GM23338 (cell line): ENCODE measurements at regions not wholly inside any gene's neighbourhood (a gene's known extent, or its start where the extent isn't known, plus 50 kb on each side); places are given as distances from the start of the nearest gene placed in this dataset.

Experiments
- ATAC-seq: fragments of 200-7000 bp; cut with Tn5 transposase; 3 replicates; pipeline ENCODE4 v1.9.1; 2020
- DNase-seq: peaks from one replicate; pipeline ENCODE4 v3.0.0-alpha.2; 2015; ENCODE audit warnings: low spot score
- H2AFZ ChIP-seq: fragments of 200-600 bp; sonication (generic); 2 replicates; pipeline ENCODE4 v1.8.0; 2016; ENCODE audit warnings: antibody characterized with exemption, mild to moderate bottlenecking, moderate library complexity
- H3F3A ChIP-seq: fragments of 200-600 bp; sonication (generic); replicated peaks from 2 replicates; pipeline ENCODE4 v1.8.0; 2017; ENCODE audit warnings: antibody characterized with exemption, mixed run types, low read depth
- H3K27ac ChIP-seq: fragments of 200-600 bp; sonication (generic); 2 replicates; pipeline ENCODE4 v1.6.1; 2016; ENCODE audit warnings: low read depth
- H3K27me3 ChIP-seq: fragments of 200-600 bp; sonication (generic); 2 replicates; pipeline ENCODE4 v1.8.0; 2016; ENCODE audit warnings: mild to moderate bottlenecking, mixed run types, moderate library complexity; ENCODE audit not compliant: insufficient read depth
- H3K36me3 ChIP-seq: fragments of 200-600 bp; sonication (generic); 2 replicates; pipeline ENCODE4 v1.8.0; 2016; ENCODE audit warnings: mild to moderate bottlenecking; ENCODE audit not compliant: insufficient read depth
- H3K4me1 ChIP-seq: fragments of 200-600 bp; sonication (generic); 2 replicates; pipeline ENCODE4 v1.8.0; 2016; ENCODE audit warnings: mild to moderate bottlenecking, moderate library complexity; ENCODE audit not compliant: insufficient read depth
- H3K4me2 ChIP-seq: fragments of 200-600 bp; sonication (generic); 2 replicates; pipeline ENCODE4 v1.7.1; 2017; ENCODE audit warnings: mixed run types
- H3K4me3 ChIP-seq: fragments of 200-600 bp; sonication (generic); 2 replicates; pipeline ENCODE4 v1.6.1; 2016; ENCODE audit warnings: mixed run types
- H3K79me2 ChIP-seq: fragments of 200-600 bp; sonication (generic); replicated peaks from 2 replicates; pipeline ENCODE4 v1.8.0; 2017; ENCODE audit warnings: mild to moderate bottlenecking; ENCODE audit not compliant: insufficient read depth
- H3K9me2 ChIP-seq: fragments of 200-600 bp; sonication (generic); 2 replicates; pipeline ENCODE4 v1.8.0; 2017; ENCODE audit not compliant: insufficient read depth
- H4K20me1 ChIP-seq: fragments of 200-600 bp; sonication (generic); replicated peaks from 2 replicates; pipeline ENCODE4 v1.8.0; 2017; ENCODE audit warnings: mild to moderate bottlenecking; ENCODE audit not compliant: insufficient read depth
- H3K27ac Mint-ChIP-seq: 2 replicates; pipeline ENCODE4 v1.8.0; 2020; ENCODE audit warnings: inconsistent platforms, mild to moderate bottlenecking, moderate library complexity, mixed read lengths
- H3K27me3 Mint-ChIP-seq: 3 replicates; pipeline ENCODE4 v1.8.0; 2022; ENCODE audit warnings: low read depth, mild to moderate bottlenecking, moderate library complexity, mixed read lengths, inconsistent platforms; ENCODE audit not compliant: insufficient read depth, poor library complexity
- H3K36me3 Mint-ChIP-seq: 3 replicates; pipeline ENCODE4 v1.8.0; 2021; ENCODE audit warnings: low read depth, mild to moderate bottlenecking, inconsistent platforms, moderate library complexity, mixed read lengths
- H3K4me1 Mint-ChIP-seq: 3 replicates; pipeline ENCODE4 v1.8.0; 2020; ENCODE audit warnings: mild to moderate bottlenecking, inconsistent platforms, mixed read lengths
- H3K4me3 Mint-ChIP-seq: 3 replicates; pipeline ENCODE4 v1.8.0; 2021; ENCODE audit warnings: moderate library complexity, mild to moderate bottlenecking, inconsistent platforms, mixed read lengths
- H3K9me3 Mint-ChIP-seq: 3 replicates; pipeline ENCODE4 v1.8.0; 2020; ENCODE audit warnings: moderate library complexity, mild to moderate bottlenecking, inconsistent platforms, mixed read lengths
- CREB1 ChIP-seq: fragments of 250-450 bp; sonication (Bioruptor Pico); IDR thresholded peaks from 2 replicates; pipeline ENCODE4 v1.5.0; 2020; ENCODE audit warnings: low read depth, mild to moderate bottlenecking, moderate library complexity
- EZH2 ChIP-seq: fragments of 200-600 bp; sonication (generic); IDR thresholded peaks from one replicate; pipeline ENCODE4 v1.8.0; 2017; ENCODE audit warnings: antibody characterized with exemption, mild to moderate bottlenecking, low read depth; ENCODE audit not compliant: unreplicated experiment
- EZH2phosphoT487 ChIP-seq: fragments of 200-600 bp; sonication (generic); IDR thresholded peaks from one replicate; pipeline ENCODE4 v1.8.1; 2018; ENCODE audit warnings: antibody characterized with exemption; ENCODE audit not compliant: unreplicated experiment
- JUNB ChIP-seq: IDR thresholded peaks from one replicate; pipeline ENCODE4 v1.6.1; 2016; ENCODE audit warnings: antibody characterized with exemption; ENCODE audit not compliant: unreplicated experiment
- NANOG ChIP-seq: IDR thresholded peaks from 2 replicates; pipeline ENCODE4 v1.6.1; 2016; ENCODE audit warnings: antibody characterized with exemption, borderline replicate concordance
- REST ChIP-seq: IDR thresholded peaks from one replicate; pipeline ENCODE4 v1.6.1; 2018; ENCODE audit warnings: antibody characterized with exemption; ENCODE audit not compliant: unreplicated experiment
- STAT1 ChIP-seq: IDR thresholded peaks from one replicate; pipeline ENCODE4 v1.6.1; 2016; ENCODE audit warnings: antibody characterized with exemption; ENCODE audit not compliant: unreplicated experiment
- ZNF114 ChIP-seq: fragments of 250-450 bp; sonication (Bioruptor Pico); IDR thresholded peaks from 2 replicates; pipeline ENCODE4 v1.5.0; 2020; ENCODE audit warnings: mild to moderate bottlenecking, moderate library complexity
- ZNF331 ChIP-seq: fragments of 250-450 bp; sonication (Bioruptor Pico); IDR thresholded peaks from 2 replicates; pipeline ENCODE4 v1.5.0; 2020; ENCODE audit warnings: low read depth, mild to moderate bottlenecking, moderate library complexity
- TF ChIP-seq, protein P1 (sequence below): IDR thresholded peaks from 2 replicates; pipeline ENCODE4 v1.6.1; 2016; ENCODE audit warnings: antibody characterized with exemption
- TF ChIP-seq, protein P2 (sequence below), 2 experiments: fragments of 200-600 bp in 1 of 2; sonication (generic) in 1 of 2; conservative IDR thresholded peaks; 2 replicates each; pipeline versions ENCODE4 v1.5.1 to v1.6.1; 2016 to 2017; ENCODE audit warnings: antibody characterized with exemption in 2 of 2, low read depth in 2 of 2, mild to moderate bottlenecking in 2 of 2, moderate library complexity in 1 of 2

DNA sequence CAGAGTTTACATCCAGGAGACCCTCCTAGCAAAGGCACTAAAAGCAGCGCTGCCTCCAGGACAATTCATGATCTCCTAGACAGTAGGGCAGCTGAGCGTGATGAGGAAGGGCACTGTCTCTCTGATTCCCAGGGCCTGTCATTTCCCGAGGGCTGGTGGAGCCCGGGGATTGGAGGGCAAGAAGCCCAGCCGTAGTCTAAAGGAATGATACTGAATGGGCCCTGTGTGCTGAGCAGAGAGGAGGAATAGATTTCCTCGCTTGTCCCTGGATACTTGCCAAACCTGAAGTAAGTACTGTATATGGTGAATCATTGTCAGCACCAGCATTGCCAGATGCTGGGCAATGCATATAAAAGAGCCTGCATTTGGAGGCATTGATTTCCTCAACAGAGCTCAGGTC lies 88.0 kb upstream of the SLITRK2 start:
- Mint-ChIP-seq H3K9me3 (peaks cover 68% of the 10 kb centered on the region), H3K27me3 (peaks cover 3% of the 10 kb centered on the region), H3K36me3 (no peaks in the 10 kb centered on the region; the same call in 2 of the 3 replicates), H3K4me1 (no peaks in the 10 kb centered on the region), H3K27ac (no peak overlapping the region), H3K4me3 (no peak overlapping the region)
- Histone ChIP-seq H4K20me1 (no peaks in the 10 kb centered on the region), H3K4me2 (no peak overlapping the region), H3K36me3 (no peaks in the 10 kb centered on the region), H3K9me2 (no peaks in the 10 kb centered on the region), H3K27me3 (no peaks in the 10 kb centered on the region), H3K27ac (no peak overlapping the region), H2AFZ (no peak overlapping the region), H3K4me1 (no peaks in the 10 kb centered on the region), H3K4me3 (no peak overlapping the region), H3K79me2 (no peaks in the 10 kb centered on the region), H3F3A (no peaks in the 10 kb centered on the region)
- ATAC-seq = no peak
- no peak for DNase-seq
- TF ChIP-seq, protein P1, sequence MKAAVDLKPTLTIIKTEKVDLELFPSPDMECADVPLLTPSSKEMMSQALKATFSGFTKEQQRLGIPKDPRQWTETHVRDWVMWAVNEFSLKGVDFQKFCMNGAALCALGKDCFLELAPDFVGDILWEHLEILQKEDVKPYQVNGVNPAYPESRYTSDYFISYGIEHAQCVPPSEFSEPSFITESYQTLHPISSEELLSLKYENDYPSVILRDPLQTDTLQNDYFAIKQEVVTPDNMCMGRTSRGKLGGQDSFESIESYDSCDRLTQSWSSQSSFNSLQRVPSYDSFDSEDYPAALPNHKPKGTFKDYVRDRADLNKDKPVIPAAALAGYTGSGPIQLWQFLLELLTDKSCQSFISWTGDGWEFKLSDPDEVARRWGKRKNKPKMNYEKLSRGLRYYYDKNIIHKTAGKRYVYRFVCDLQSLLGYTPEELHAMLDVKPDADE = no peak
- TF ChIP-seq, protein P2, sequence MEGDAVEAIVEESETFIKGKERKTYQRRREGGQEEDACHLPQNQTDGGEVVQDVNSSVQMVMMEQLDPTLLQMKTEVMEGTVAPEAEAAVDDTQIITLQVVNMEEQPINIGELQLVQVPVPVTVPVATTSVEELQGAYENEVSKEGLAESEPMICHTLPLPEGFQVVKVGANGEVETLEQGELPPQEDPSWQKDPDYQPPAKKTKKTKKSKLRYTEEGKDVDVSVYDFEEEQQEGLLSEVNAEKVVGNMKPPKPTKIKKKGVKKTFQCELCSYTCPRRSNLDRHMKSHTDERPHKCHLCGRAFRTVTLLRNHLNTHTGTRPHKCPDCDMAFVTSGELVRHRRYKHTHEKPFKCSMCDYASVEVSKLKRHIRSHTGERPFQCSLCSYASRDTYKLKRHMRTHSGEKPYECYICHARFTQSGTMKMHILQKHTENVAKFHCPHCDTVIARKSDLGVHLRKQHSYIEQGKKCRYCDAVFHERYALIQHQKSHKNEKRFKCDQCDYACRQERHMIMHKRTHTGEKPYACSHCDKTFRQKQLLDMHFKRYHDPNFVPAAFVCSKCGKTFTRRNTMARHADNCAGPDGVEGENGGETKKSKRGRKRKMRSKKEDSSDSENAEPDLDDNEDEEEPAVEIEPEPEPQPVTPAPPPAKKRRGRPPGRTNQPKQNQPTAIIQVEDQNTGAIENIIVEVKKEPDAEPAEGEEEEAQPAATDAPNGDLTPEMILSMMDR (conservative IDR thresholded peaks at IDR 0.05; ENCODE audit: low read depth in 2 of 2) = no peak
- no peak for TF ChIP-seq ZNF114
- no peak for TF ChIP-seq EZH2phosphoT487
- TF ChIP-seq JUNB = no peak
- no peak for TF ChIP-seq REST
- no peak for TF ChIP-seq ZNF331
- no peak for TF ChIP-seq NANOG
- TF ChIP-seq EZH2 = no peak

GRCh38 chrX:145735036-145735435 lies 82.6 kb upstream of the SLITRK2 start:
- ATAC-seq = no peak
- Histone ChIP-seq H3K9me2 (no peaks in the 10 kb centered on the region), H2AFZ (no peak overlapping the region), H3F3A (no peaks in the 10 kb centered on the region), H3K27me3 (no peaks in the 10 kb centered on the region), H4K20me1 (no peaks in the 10 kb centered on the region), H3K36me3 (no peaks in the 10 kb centered on the region), H3K4me2 (no peak overlapping the region), H3K4me1 (no peaks in the 10 kb centered on the region), H3K27ac (no peak overlapping the region), H3K79me2 (no peaks in the 10 kb centered on the region), H3K4me3 (no peak overlapping the region)
- no peaks in the 10 kb centered on the region for H3K4me1 Mint-ChIP-seq
- DNase-seq = no peak
- TF ChIP-seq EZH2 (no peak), STAT1 (no peak), CREB1 (CRISPR knock-in tag) (no peak), ZNF331 (no peak), JUNB (no peak), EZH2phosphoT487 (no peak), REST (no peak)
- TF ChIP-seq, protein P2 (conservative IDR thresholded peaks at IDR 0.05; ENCODE audit: low read depth in 2 of 2) = no peak
- H3K9me3 Mint-ChIP-seq = peaks cover 60% of the 10 kb centered on the region
- H3K27me3 Mint-ChIP-seq = peaks cover 3% of the 10 kb centered on the region
- no peak overlapping the region for H3K27ac Mint-ChIP-seq
- no peaks in the 10 kb centered on the region; the same call in 2 of the 3 replicates for H3K36me3 Mint-ChIP-seq
- H3K4me3 Mint-ChIP-seq = no peak overlapping the region
